ENCODE measurements at regions not wholly inside any gene's neighbourhood (a gene's known extent, or its start where the extent isn't known, plus 50 kb on each side); places are given as distances from the start of the nearest gene placed in this dataset.

- no peak overlapping the region for H3K9ac ChIP-seq (ENCODE audit: low read length)
- ChIA-PET POLR2A (no interaction called here), RAD21 (ENCODE audit: low non-redundant PET in 1 of 2, low total read pairs in 2 of 2, uncharacterized antibody in 2 of 2, unreplicated experiment in 2 of 2) (no interaction called here), CTCF (no interaction called here)
- no peak overlapping the region for H2AFZ ChIP-seq (ENCODE audit: low read depth, low read length, poor library complexity, severe bottlenecking)
- no peaks in the 10 kb centered on the region for H3K9me2 ChIP-seq (ENCODE audit: insufficient read depth)
- peaks cover 38% of the 10 kb centered on the region for H3K27me3 ChIP-seq (ENCODE audit: insufficient read depth, low read length)
- no peaks in the 10 kb centered on the region for H4K20me1 ChIP-seq (ENCODE audit: insufficient read depth)
- ATAC-seq (no peak), DNase-seq (ENCODE audit: low read depth, low spot score) (no peak)
- no peaks in the 10 kb centered on the region for H3K4me1 ChIP-seq (ENCODE audit: control insufficient read depth in 1 of 2, insufficient read depth in 2 of 2, low read length in 2 of 2)
- no peak for TF ChIP-seq JUND (IDR thresholded peaks at IDR 0.05)
- TF ChIP-seq CTCF (IDR thresholded peaks at IDR 0.05 in 2 of 3, conservative IDR thresholded peaks at IDR 0.05 in 1 of 3; ENCODE audit: borderline replicate concordance in 1 of 3, insufficient read depth in 1 of 3, low read depth in 2 of 3, low read length in 2 of 3): no peak
- TF ChIP-seq CEBPB (IDR thresholded peaks at IDR 0.05; ENCODE audit: low read depth): no peak
- TF ChIP-seq ATF3 (IDR thresholded peaks at IDR 0.05): no peak
- no peak for TF ChIP-seq POLR2AphosphoS5 (IDR thresholded peaks at IDR 0.05; ENCODE audit: low read depth, low read length)
- TF ChIP-seq SRF (IDR thresholded peaks at IDR 0.05; ENCODE audit: low read depth): no peak
- no peak for TF ChIP-seq POLR2A (IDR thresholded peaks at IDR 0.05; ENCODE audit: borderline replicate concordance, extremely low read depth, insufficient read depth, insufficient read length)
- no peak for TF ChIP-seq ELF1 (IDR thresholded peaks at IDR 0.05; ENCODE audit: borderline replicate concordance, low read depth)
- no peak for TF ChIP-seq CBX3 (IDR thresholded peaks at IDR 0.05; ENCODE audit: low read depth)
- TF ChIP-seq TCF7L2 (IDR thresholded peaks at IDR 0.05; ENCODE audit: borderline replicate concordance, extremely low read depth, insufficient read depth, insufficient read length): no peak
- no peak for TF ChIP-seq FOSL1 (IDR thresholded peaks at IDR 0.05; ENCODE audit: low read depth)
- no peak for TF ChIP-seq ZBTB33 (IDR thresholded peaks at IDR 0.05; ENCODE audit: extremely low read depth, insufficient replicate concordance, low read length)
- no peak for TF ChIP-seq REST (IDR thresholded peaks at IDR 0.05; ENCODE audit: low read depth)
- no peak for TF ChIP-seq SIN3A (IDR thresholded peaks at IDR 0.05; ENCODE audit: low read depth)
- TF ChIP-seq EZH2phosphoT487 (IDR thresholded peaks at IDR 0.05; ENCODE audit: borderline replicate concordance): no peak
- no peak for TF ChIP-seq ZNF274 (IDR thresholded peaks at IDR 0.05; ENCODE audit: low read depth, low read length)
- no peak for TF ChIP-seq RAD21 (IDR thresholded peaks at IDR 0.05; ENCODE audit: low read depth)
- no peak for TF ChIP-seq YY1 (IDR thresholded peaks at IDR 0.05; ENCODE audit: extremely low read depth, insufficient replicate concordance, low read depth, low read length)
- no peak for TF ChIP-seq EGR1 (IDR thresholded peaks at IDR 0.05; ENCODE audit: low read depth)
- no peaks in the 10 kb centered on the region for H3K9me3 ChIP-seq (ENCODE audit: control insufficient read depth in 1 of 2, insufficient read depth in 1 of 2, low read depth in 1 of 2, low read length in 2 of 2)
- no peak overlapping the region for H3K4me3 ChIP-seq (replicated peaks in 1 of 2; ENCODE audit: low read depth in 1 of 2, low read length in 2 of 2)
- H3K79me2 ChIP-seq (ENCODE audit: insufficient read depth, low read length): no peaks in the 10 kb centered on the region
- no TSS peak for BruUV-seq (replicated peaks)
- no peak overlapping the region for H3K4me2 ChIP-seq (ENCODE audit: low read length)
- H3K27ac ChIP-seq (ENCODE audit: low read depth, low read length): no peak overlapping the region
- no peaks in the 10 kb centered on the region for H3K36me3 ChIP-seq (ENCODE audit: control insufficient read depth in 1 of 2, insufficient read depth in 2 of 2, low read length in 2 of 2)
- intact Hi-C loops (cut with micrococcal nuclease): no loop called here
Measured at GRCh38 chr22:48873191-48873520, 954.5 kb downstream of the BRD1 start.
